Stimulated activated CD4-positive, alpha-beta T cell treated with anti-CD3 and anti-CD28 coated beads, Interleukin-2, amount 100 ng/mL, for 48 hours (primary cell): ENCODE measurements at regions not wholly inside any gene's neighbourhood (a gene's known extent, or its start where the extent isn't known, plus 50 kb on each side); places are given as distances from the start of the nearest gene placed in this dataset.
"Not testable (repeated sequence)": the region's sequence is repeated elsewhere in the genome, so short reads cannot be mapped to it uniquely, and the experiment has no call there.

Source experiments
- DNase-seq, 2 donors: peaks; one replicate each; pipeline ENCODE4 v3.0.0-alpha.2; 2020

DNA sequence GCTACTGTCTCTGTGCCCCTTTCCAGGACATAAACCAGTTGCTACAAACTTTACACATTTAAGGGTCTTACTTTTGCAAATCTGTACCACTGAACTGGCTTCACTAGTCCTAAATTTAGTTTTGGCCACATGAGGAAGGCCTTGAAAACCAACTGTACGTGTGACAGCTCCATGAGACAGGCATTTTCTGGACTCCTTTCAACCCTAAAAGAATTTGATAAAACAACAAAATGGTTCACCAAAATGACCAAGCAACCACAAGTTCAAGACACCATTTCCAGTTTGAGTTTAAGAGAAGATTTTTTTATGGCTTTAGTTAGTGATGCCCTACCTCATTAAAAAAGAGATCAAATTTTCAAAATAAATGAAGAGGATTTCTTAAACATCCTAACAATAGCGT, 246.4 kb downstream of the ZNF674 start:
- DNase-seq: no peak

DNA sequence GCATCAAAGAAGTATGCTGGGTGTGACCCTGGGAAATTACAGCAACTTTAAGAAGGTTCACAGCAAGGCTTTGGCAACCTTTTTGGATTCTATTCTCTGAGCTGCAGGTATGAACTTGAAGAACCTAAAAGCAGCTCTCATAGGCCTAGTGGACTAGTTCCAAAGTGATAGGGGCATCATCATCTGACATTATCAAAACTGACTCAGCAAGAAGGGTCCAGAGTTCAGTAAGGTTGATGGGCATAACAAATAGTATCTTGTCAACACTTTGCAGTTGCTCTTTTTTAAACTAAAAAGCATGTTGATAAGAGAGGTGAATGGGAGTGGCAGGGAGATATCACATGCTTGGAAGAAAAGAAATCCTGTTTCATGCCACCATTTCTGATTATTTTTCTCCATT, 249.3 kb downstream of the ZNF674 start:
- DNase-seq: no peak

DNA sequence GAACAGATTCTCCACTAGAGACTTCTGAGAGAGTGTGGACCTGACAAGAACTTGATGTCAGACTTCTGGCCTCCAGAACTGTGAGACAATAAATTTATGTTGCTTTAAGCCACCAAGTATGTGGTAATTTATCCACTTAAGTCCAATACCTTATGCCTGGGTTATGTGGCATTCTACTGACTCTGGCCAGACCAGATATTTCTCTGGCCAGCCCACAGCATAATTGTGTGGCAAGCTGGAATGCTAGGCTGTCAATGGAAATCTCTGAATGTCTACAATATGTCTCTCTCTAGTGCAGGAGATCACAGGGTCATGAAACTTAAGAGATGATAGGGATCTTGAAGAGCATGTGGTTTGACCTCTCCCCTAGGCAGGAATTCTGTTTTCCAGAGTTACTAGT, 251.0 kb downstream of the ZNF674 start:
- DNase-seq: no peak

DNA sequence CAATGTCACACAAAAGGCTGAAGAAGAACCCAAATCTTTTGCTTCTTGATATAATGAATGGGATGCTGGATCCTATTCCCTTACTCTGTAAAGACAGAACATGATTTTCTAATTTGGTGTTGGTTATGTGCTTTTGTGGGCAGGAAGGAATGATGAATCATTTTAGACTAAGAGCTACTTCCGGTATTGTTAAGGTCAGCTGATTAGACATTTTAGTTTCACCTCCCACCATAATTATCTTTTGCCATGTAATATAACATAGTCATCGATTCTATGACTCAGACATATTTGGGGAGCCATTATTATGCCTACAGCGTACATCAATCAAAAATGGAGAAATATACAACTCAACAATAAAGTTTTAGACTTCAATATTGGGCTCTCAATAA, 265.3 kb downstream of the ZNF674 start:
- no peak for DNase-seq

DNA sequence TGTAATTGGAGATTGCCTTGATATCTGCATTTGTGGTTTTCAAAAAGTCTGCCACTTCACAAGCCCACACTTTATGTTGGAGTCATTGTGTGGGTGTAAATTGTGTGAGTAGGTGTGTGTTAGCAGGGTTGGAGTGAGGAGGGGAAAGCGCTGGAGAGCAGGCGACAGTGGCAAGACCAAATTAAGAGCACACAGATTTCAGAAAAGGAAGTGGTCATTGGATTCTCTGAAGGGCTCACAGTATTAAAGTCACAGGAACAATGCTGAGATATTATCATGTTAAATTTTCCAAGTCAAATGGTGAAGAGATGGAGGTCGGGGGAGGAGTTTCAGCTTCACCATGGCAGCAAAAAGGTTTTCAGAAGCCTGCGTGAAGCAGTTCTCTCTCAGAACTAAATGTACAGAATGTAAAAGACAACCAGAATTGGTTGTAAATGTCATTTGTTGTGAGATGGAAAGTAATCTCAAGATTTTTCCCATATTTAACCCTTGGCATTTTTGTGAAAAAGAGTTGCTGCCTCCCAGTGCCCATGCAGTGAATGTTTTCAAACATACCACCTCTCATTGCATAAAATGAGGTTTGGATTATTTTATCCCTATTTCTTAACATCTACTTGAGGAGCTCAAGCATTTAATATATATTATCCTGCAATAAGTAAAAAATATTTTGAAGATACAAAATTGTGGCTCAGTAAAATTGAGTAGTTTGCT, 265.9 kb downstream of the ZNF674 start:
- no peak for DNase-seq

DNA sequence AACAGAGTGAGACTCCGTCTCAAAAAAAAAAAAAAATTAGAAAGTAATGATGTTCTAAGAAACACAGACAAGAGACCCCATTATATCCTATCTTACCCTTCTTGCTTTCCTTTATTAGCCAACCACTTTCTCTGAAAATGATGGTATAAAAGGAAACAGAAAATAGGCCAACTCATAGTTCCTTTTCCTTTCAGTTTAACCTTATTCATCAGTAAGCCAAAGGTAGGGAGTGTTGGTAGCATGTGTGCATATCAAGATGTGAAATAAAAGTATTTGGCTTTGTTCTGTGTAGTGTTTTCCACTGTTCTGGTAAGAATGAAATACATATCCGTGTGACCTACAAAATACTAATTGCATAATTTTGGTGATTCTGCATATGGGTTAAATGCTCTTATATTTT, 266.6 kb downstream of the ZNF674 start:
- no peak for DNase-seq

DNA sequence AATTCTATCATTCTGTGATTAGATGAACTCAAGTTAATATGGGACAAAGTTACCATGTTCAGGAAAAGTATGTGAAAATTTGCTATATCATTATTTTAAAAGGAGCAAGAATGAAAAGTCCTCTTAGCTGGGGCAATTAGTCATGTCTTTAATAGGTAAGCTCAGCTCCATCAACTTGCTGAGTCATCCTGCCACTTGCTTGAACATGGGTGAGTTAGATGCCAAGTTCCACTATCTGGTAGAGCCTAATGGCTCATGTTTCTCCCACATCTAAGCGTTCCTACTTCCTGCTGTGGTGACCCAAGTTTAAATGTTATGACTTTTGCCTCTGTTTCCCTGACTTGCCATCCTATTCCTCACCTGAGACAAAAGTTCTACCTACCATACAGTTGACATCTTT, 276.8 kb downstream of the ZNF674 start:
- DNase-seq: no peak

DNA sequence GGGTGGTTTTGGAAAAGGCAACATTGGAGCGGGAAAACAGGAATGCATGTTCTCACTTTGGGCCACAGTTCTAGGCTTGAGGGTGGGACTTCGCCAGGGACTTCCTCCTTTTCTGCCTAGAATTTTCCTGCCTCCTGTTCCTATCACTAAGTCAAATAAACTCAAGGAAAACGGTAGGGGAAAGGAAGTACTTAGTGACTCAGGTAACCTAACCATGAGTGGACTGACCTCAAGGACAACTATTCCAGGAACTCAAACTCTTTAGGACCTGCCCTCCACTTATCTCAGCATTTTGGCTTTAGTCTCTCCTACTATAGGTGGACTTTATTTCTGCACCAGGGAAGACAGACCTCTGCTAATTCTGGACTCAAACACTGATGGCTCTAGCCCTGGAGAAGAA, 281.7 kb downstream of the ZNF674 start:
- DNase-seq: no peak

DNA sequence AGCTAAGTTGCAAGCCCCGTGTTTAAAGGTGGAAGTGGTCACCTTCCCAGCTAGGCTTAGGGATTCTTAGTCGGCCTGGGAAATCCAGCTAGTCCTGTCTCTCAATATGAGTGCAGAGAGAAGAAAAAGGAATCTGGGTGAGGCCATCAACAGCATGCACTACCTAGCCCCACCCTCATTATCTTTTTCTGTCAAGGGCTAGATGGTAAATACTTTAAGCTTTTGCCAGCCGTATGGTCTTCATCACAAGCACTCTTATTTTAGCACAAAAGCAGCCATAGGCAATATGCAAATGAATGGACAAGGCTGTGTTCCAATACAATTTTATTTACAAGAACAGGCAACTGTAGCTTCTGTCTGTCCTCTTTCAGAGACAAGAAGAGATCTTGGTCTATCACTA, 282.9 kb downstream of the ZNF674 start:
- no peak for DNase-seq

DNA sequence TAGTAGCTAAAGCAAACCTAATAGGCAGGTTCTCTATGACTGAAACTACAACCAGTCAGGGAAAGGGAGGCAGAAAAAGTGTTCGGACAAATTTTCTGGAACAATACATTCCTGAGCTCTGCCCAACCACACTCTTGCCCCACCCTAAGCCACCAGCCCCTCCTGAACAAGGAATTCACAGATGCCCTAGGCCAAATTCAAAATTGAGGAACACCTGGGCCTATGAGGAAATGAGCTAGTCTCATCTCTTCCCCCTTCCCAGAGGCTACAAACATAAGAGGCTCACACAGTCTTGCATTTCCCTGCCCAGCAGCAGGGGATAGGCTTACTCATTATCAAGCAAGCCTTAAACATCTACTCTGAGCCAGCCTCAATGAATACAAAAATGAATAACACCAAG, 284.7 kb downstream of the ZNF674 start:
- DNase-seq: no peak

DNA sequence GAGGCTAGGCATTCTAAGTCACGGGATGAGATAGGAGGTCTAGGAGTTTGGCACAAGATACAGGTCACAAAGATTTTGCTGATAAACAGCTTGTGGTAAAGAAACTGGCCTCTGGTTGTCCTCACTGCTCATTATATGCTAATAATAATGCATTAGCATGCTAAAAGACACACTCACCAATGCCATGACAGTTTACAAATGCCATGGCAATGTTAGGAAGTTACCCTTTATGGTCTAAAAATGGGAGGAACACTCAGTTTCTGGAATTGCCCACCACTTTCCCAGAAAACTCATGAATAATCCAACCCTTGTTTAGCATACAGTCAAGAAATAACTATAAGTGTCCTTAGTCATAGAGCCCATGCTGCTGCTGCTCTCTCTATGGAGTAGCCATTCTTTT, 286.9 kb downstream of the ZNF674 start:
- no peak for DNase-seq

DNA sequence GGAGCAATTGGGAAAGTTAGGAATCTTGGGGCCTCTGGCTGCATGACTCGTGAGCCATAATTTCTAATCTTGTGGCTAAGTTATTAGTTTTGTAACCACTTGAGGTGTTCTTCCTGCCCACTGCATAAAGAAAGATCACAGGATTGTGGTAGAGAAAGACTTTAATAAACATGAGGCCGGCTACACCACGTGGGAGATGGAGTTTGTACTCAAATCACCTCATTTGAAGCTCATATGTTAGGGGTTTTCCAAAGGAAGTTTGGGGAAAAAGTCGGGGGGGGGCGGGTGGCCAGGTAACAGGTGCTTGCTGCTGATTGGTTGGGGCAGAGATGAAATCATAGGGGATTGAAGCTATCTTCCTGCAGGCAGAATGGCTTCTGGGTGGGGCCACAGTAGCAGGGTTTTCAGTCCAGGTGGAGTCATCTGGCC, 287.8 kb downstream of the ZNF674 start:
- DNase-seq: no peak

DNA sequence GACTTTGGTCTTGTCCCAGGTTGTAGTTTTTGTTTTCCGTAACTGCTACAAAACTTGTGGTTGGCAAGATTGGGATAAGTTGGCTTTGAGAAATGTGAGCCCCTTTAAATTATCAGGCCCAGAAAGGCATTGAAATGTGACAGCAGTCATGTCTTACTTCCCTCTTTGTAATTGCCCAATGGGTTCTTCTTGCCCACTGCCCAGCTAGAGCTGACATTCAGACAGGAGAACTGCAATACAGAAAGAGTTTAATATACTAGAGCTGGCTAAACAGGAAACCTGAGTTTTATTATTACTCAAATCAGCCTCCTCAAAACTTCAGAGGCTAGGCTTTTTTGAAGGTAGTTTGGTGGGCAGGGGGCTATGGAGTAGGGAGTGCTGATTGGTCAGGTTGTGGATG, 288.3 kb downstream of the ZNF674 start:
- no peak for DNase-seq

DNA sequence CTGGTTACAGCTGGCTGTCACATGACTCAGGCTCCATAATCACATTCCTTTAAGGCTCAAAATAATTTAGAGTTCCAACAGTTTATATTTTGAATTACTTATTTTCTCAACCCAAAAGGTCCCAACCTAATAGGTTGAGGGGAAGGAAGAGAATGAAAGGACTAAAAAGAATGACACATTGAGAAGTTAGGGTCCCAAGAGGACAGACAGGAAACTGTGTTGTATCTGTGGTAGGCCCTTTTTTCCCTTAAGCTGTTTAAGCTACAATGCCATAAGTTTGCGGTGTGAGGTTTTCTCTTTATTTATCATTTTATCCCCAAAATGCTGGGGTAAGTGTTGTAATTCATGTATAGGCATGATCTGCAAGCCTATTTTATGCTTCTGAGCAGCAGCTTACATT, 290.2 kb downstream of the ZNF674 start:
- no peak for DNase-seq

DNA sequence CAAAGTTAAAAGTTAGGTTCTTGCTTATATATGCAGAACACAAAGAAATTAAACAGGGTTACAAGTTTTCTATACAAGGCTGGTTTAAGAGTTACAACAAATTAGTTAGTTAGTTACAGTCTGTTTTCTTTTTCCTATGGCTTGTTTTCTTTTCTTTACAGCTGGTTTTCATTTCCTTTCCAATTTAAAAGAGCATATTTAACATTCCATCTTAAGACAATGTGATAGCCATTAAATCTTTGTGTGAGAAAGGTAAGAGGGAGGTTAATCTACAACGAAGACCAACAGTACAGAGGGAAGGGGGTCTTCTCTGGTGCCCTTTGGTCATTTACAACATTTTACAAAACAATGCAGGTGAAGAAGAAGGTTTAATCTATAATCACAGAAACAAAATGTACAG, 290.6 kb downstream of the ZNF674 start:
- no peak for DNase-seq

DNA sequence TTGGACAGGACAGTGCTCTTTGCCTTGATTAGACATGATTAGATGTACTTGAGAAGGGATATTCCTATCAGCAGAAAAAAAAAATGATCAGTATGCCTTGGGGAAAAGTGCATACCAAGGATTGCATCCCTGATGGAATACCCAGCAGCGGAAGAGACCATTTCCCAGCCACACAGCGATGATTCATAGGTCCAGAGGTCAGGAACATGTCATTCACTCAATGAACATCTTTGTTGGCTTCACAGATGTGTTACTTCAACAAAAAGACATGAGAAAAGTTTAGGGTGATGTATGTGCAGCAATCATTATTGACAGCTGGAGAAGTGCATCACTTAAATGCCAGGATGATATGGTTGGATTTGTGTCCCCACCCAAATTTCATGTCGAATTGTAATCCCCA, 293.5 kb downstream of the ZNF674 start:
- DNase-seq: no peak

DNA sequence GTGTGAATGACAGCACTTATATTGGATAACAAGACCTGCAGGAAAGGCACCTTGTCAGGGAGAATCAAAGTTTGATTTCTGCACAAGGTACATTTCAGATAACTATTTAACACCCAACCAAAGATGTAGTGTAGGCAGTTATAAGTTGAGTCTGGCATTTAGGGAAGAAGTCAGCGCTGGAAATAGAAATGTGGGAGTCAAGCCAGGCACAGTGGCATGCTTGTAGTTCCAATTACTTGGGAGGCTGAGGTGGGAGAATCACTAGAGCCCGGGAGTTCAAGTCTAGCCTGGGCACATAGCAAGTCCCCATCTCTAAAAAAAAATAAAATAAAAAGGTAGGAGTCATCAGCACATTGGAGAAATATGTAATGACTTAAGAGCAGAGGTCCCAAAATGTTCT, 295.1 kb downstream of the ZNF674 start:
- DNase-seq: no peak

DNA sequence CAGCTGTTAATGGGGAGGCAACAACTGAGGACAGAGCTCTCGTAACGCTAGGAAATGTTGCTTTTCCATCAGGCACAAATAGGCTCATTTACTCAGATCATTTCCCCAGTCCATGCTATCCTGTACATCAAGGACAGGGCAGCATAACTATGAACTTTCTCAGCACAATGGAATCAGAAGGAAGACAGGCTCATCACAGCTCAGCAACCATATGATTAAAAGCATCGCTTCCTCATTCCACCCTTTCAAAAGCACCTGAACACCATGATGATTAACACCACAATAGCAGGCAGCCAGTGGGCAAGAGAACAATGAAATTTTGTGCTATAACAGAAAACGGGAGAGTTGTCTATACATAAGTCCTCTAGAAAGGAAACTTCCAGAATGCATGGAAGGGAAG, 297.8 kb downstream of the ZNF674 start:
- no peak for DNase-seq

DNA sequence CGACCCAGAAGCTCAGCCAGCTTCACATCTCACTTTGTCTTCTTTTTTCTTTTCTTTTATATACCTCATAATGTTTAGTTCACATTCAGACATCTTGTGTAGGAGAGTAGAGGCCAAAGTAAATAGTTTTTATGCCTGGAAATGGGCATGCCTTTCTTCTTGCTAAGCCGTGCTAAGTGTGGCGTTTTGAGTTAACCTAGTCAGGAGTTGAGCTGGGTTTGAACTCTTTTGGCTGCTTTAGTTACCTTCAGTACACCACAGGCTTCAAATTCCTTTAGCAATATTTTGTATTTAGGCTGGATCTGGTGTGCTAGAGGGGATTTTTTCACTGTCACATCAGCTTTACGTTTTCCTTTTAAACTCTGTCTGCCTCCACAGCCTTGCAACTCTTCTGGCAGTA, 300.8 kb downstream of the ZNF674 start:
- DNase-seq: no peak

DNA sequence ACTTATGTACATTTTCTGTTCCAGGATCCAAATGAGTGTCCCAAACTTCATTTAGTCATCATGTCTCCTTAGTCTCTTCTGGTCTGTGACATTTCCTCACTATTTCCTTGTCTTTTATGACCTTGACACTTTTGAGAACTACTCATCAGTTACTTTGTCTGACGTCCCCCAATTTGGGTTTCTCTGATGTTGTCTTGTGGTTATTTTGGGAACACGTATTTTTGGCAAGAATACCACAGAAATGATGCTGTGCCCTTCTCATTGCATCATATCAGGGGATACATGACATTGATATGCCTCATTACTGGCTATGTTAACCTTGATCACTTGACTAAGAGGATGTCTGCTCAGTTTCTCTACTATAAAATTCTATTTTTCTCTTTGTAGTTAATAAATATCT, 308.8 kb downstream of the ZNF674 start:
- DNase-seq: no peak

DNA sequence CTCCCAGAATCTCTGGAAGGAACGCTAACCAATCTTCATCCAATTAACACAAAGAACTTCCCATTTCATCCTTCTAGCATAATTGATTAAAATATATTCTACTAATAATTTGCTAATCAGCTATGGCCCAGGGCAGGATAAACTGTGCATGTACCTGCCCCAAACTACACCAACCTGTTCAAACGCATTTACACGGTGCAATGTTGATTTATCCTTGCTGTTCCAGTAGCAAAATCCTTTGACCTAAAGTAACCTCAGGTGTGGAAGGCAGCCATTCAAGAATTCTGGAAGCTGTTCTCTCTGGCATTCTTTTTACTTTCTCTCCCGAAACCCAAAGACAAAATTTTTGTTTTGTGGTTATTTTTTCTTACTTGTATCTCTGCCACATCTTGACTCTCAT, 309.4 kb downstream of the ZNF674 start:
- no peak for DNase-seq

DNA sequence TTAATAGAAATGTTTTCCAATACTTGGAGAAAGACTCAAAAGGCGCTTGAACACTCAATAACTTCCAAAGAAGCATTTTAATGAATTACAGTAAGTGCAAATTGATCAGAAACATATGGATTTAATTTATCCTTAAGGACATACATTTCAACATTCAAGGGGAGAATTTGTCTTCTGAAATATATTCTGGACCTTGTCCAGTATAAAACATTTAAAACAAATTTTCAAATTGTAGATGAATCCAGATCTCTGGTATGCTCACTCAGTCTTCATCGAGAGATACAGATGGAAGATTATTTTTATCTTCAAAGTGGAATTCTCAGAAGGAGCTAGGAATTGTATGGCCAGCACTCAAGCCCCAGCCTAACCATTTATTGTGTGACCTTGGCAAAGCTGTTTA, 310.4 kb downstream of the ZNF674 start:
- DNase-seq: no peak

DNA sequence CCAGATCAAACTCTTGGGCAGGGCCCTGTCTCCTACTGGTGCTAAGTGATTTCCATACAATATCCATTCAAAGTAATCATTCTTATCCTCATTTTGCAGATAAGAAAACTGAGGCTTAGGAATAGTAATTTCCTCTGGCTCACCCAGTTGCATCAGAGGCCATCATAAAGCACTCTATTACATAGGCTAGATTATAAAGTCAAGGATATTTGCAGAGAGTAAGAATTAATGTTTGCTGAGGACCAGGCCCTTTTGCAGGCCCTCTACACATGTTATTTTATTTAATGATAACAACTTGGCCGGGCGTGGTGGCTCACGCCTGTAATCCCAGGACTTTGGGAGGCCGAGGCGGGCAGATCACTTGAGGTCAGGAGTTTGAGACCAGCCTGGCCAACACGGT, 316.8 kb downstream of the ZNF674 start:
- DNase-seq: no peak

DNA sequence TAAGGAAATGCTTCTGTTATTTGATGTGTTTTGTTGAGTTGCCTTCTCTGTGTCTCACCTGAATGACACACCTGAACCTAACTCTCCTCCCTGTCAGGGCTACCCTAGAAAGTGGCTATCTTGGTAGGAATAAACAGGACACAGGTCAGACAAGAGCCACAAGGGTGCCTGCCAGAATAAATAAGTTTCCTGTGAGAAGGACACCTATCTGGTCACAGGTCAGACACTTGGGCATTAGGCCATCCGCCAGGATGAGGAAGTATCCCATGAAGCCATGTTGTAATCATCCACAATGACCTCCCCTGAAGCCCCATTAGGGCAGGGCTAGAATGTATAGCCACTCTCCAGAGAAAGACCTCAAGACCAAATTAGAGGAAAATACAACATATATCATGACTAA, 318.8 kb downstream of the ZNF674 start:
- no peak for DNase-seq

DNA sequence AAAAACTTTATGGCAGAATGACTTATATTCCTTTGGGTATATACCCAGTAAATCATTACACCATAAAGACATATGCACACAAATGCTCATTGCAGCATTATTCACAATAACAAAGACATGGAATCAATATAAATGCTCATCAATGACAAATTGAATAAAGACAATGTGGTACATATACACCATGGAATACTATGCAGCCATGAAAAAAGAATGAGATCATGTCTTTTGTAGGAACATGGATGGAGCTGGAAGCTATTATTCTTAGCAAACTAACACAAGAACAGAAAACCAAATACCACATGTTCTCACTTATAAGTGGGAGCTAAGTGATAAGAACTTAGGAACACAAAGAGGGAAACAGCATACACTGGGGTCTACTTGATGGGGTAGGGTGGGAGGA, 321.7 kb downstream of the ZNF674 start:
- not testable (repeated sequence) for DNase-seq

DNA sequence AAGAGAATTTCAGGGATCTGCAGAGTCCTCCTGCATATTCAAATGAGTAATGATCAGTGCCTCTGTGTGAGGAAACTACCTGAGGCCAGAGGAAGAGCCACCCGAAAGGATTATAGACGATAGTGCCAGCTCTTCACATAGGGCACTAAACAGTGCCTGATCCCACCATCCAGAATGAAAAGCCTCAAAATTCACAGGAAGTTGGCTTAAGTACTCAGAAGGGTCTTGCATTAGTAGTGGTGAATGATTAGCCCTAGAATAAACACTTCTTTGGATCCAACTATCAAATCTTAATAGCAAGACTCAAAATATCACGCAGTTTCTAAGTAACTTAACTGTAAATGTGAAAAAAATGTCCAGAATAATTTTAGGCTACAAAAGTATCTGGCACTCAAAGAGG, 324.4 kb downstream of the ZNF674 start:
- DNase-seq: no peak
